ENCODE measurements at regions not wholly inside any gene's neighbourhood (a gene's known extent, or its start where the extent isn't known, plus 50 kb on each side); places are given as distances from the start of the nearest gene placed in this dataset.

DNA sequence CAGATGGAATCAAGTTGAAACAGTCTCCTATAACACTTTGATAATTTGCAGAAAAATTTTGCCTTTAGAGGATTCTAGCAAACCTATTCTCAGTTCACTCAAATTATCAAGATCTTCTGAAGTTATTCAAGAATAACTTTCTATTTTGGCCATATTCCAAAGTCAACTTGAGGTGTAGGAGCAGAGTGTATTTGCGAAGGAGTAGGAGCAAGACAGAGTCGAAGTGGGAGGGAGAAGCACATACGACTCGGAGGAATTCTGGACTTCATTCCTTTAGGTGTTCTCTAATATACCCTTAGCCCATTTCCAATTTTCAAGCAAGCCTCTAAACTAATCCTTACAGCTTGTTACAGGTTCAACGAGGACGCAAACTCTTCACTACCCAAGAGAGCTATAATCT lies 252.9 kb downstream of the GPM6A start:
- TF ChIP-seq CTCF (conservative IDR thresholded peaks at IDR 0.05; ENCODE audit: low read length) (no peak), EZH2phosphoT487 (IDR thresholded peaks at IDR 0.05; ENCODE audit: borderline replicate concordance) (no peak)
